ENCODE measurements at regions not wholly inside any gene's neighbourhood (a gene's known extent, or its start where the extent isn't known, plus 50 kb on each side); places are given as distances from the start of the nearest gene placed in this dataset.

GRCh38 chr11:19370100-19370861 lies 129.5 kb upstream of the E2F8 start:
- intact Hi-C loops (cut with DNase I, micrococcal nuclease), result no loop called here
- DNase-seq (no peak), ATAC-seq (no peak)

GRCh38 chr11:19368726-19369375 lies 128.1 kb upstream of the E2F8 start:
- intact Hi-C loops (cut with DNase I, micrococcal nuclease), result no loop called here
- no peak for DNase-seq
- no peak for ATAC-seq

DNA sequence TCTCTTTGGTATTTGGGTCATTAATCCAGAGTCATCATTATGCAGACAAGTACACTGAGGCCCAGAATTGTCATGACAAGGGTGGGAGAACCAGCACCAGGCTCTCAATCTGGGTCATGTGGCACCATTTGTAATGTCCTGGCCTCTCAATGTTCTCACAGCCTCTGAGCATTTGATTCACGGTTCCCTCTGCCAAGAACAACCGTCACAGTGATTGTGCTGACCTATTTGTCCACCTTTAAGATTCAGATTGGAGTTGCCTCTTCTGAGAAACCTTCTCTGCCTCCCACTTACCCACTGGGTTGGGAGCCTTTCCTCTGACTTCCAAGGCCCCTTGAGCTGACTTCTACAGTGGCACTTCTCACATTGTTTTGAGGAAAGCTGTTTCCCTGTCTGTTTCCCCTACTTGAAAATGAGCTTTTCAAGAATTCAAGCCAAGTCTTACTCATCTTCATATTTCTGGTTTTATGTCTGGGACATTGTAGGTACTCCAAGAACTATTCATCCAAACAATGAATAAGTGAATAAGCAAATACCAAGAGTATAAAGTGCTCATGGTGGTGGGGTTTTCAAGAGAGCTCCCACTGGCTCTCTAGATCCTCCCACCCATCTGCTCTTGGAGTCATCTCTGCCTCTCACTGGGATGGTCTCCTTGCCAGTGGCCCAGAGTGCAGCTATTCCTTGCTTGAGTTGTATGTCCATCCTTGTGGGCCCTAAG lies 126.4 kb upstream of the E2F8 start:
- DNase-seq (no peak), ATAC-seq (no peak)
- intact Hi-C loops (cut with DNase I, micrococcal nuclease), result no loop called here

DNA sequence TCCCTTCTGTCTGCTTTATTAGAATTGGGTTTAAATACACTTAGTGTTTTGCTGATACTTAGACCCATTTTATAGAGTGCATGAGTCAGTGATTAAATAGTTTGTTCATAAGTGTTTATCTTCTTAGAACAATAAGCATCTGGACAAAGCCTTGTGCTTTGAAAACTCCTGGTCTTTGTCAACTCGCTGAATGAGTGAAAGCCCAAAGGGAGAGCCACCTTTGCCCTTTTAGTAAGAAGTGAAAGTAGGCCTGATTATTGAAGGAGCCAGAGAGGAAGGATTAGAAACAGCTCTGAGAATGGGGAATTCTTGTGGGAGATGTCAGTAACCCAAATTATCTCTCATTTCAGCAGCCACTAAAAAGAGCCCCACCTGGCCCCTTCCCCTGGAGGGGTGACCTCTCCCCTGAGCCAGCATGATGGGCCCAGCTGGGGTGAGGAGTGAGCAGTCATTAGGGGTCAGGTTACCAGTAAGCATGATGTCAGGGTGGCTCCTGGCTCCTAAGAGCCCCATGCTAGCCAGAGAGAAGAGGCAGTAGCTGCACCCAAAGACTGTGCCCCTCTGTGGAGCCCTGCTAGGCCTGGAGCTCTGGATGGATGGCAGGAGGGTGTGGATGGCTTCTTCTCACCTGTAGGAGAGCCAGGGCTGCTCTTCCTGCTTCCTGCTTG lies 125.1 kb upstream of the E2F8 start:
- intact Hi-C loops (cut with DNase I, micrococcal nuclease), result no loop called here
- DNase-seq (no peak), ATAC-seq (no peak)

- intact Hi-C loops (cut with DNase I, micrococcal nuclease), result no loop called here
- no peak for ATAC-seq
- no peak for DNase-seq
These were observed 118.7 kb upstream of the E2F8 start for GRCh38 chr11:19359221-19360000.

GRCh38 chr11:19357943-19358342 lies 117.2 kb upstream of the E2F8 start:
- ATAC-seq, result no peak

GRCh38 chr11:19355601-19356000 lies 114.9 kb upstream of the E2F8 start:
- ATAC-seq, result no peak
- intact Hi-C loops (cut with DNase I, micrococcal nuclease), result no loop called here
- no peak for DNase-seq

More at GRCh38 chr11:19357943-19358342, 117.2 kb upstream of the E2F8 start:
- no peak for DNase-seq
- intact Hi-C loops (cut with DNase I, micrococcal nuclease), result no loop called here

- ATAC-seq, result no peak
- intact Hi-C loops (cut with DNase I, micrococcal nuclease), result no loop called here
- DNase-seq, result no peak
These were observed 112.6 kb upstream of the E2F8 start for GRCh38 chr11:19353287-19353850.

GRCh38 chr11:19352771-19353160 lies 112.0 kb upstream of the E2F8 start:
- ATAC-seq, result no peak
- intact Hi-C loops (cut with DNase I, micrococcal nuclease), result no loop called here

GRCh38 chr11:19352072-19352770 lies 111.5 kb upstream of the E2F8 start:
- intact Hi-C loops (cut with DNase I, micrococcal nuclease), result no loop called here
- DNase-seq (no peak), ATAC-seq (no peak)

More at GRCh38 chr11:19352771-19353160, 112.0 kb upstream of the E2F8 start:
- DNase-seq, result no peak

DNA sequence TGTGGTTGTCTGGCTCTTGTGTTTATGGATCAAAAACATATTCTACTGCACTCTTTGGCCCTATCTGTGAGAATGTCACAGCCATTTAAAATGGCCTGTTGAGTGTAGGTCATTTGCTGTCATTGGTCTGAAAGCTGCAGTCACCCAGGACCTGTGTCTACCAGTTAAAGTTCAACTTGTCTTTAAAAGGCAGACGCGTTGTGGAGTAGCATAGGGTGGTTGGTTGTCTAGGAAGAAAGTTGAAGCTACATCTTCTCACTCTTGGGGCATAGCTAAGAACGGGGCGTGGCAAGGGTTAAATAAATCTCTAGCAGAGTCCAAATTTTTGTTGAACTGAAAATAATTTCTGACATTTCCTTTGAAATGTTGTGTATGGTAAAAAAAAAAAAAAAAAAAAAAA lies 110.7 kb upstream of the E2F8 start:
- ATAC-seq (no peak), DNase-seq (no peak)
- intact Hi-C loops (cut with DNase I, micrococcal nuclease), result no loop called here

DNA sequence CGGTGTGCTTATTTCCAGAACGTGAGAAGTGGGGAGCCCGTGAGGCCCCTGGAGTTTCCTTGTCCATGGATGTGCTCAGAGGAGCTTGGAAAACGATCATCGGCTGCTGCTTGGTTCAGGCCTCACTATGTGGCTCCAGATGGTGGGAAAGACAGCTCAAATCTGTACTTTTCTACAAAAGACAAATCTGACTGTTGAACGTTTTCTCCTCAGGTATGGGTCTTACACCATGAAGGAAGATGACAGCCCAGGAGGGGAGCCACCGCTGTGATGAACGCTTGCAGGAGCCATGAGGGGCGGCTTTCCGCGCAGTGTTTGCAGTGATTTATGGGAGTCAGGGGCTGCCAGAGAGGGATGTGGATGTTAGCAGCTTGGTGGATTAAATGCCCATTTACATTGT lies 109.4 kb upstream of the E2F8 start:
- intact Hi-C loops (cut with DNase I, micrococcal nuclease), result no loop called here
- DNase-seq (no peak), ATAC-seq (no peak)

DNA sequence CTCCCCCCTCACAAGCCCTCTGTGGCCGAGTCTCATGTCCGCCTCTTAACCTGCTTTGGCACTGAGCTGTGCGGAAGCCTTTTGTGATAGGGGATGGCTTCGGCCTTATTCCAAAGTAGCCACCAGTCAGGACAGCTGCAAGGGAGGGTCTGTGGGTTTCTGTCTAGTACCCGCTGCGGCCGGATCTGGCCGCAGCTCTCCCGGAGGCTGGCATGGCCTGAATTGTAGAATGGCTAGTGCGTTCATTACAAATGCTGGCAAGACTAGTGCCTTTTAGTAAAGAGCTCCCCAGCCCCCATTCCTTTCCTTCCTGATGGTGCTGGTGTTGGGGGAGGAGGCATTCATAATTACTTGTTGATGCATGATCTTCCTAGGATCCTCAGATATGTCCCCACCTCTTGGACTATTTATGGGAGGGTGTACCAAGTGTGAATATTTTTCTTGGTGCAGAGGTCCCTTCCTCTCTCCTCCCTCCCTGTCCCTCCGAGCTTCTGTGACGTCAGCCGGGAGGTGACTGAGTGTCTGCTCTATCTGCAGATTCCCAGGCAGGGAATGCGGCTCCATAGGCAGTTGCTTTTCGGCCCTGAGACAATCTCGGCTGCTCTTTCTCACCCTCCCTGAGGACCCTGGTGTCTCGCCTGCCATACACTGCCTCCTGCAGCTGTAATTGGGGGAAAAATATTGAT lies 108.7 kb upstream of the E2F8 start:
- intact Hi-C loops (cut with DNase I, micrococcal nuclease), result no loop called here
- no peak for ATAC-seq

DNA sequence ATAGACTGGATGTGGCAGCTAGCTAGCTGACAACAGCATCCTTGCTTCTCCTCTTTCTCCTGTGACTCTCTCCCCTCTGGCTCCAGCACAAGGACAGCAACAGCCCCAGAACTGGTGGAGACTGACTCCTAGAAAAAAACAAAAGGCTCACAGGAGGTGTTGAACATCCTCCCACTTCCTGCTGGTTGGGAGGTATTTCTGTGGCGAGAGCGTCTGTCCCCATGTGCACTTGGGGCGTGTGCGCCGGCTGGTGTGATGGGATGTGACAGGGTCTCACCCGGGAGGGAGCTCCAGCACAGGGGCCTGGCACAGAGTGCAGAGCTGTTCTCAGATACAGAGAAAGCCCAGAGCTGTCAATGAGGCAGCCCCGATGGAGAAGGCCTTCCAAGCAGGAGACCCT lies 107.2 kb upstream of the E2F8 start:
- intact Hi-C loops (cut with DNase I, micrococcal nuclease), result no loop called here

More for the DNA sequence above, 108.7 kb upstream of the E2F8 start:
- no peak for DNase-seq

GRCh38 chr11:19345848-19346681 lies 105.3 kb upstream of the E2F8 start:
- intact Hi-C loops (cut with DNase I, micrococcal nuclease), result no loop called here
- ATAC-seq (no peak), DNase-seq (peak in 1 of 2 donors; percentile 11)

More for the DNA sequence above, 107.2 kb upstream of the E2F8 start:
- DNase-seq, result no peak
- no peak for ATAC-seq

DNA sequence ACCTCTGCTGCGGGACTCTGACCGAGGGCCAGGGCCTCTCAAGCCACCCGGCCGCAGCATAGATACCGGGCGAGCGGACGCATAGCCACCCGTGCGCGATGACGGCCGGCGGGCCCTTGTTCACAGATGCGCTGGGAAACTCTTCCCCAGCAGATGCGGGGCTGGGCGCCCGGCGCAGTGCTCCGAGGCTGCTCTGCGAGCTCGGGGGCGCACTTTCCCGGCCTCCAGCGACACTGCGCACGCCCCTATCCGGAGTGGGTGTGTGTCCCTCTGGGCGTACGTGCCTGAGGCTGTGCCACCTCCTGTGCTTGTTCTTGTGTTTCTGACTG lies 104.7 kb upstream of the E2F8 start:
- no peak for ATAC-seq
- DNase-seq, result peak in 1 of 2 donors; percentile 21
- intact Hi-C loops (cut with DNase I, micrococcal nuclease), result no loop called here

Data from left colon (tissue), 2 donors.